ENCODE measurements at regions not wholly inside any gene's neighbourhood (a gene's known extent, or its start where the extent isn't known, plus 50 kb on each side); places are given as distances from the start of the nearest gene placed in this dataset.
"Not testable (repeated sequence)": the region's sequence is repeated elsewhere in the genome, so short reads cannot be mapped to it uniquely, and the experiment has no call there.

DNA sequence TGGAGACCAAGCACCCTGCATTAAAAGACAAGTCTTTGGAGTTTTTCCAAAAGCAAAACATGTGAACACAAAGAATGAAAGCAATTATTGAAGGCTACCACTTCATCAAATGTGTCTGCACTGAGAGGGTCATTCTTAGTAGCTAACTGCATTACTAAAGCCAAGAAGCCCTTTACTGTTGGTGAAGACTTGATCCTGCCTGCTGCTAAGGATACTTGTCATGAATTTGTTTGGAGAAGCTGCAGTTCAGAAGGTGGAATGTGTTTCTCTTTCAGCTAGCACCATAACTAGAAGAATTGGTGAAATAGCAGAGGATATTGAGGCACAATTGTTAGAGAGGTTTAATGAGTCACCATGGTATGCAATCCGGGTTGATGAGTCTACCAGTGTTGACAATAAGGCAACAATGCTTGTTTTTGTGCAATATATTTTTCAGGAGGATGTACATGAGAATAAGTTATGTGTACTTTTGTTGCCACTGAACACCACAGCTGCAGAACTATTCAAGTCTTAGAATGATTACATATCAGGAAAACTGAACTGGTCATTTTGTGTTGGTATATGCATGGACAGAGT lies 457.3 kb upstream of the ISX start:
- no peaks in the 10 kb centered on the region for H3K36me3 ChIP-seq (ENCODE audit: insufficient read depth, low read length)

DNA sequence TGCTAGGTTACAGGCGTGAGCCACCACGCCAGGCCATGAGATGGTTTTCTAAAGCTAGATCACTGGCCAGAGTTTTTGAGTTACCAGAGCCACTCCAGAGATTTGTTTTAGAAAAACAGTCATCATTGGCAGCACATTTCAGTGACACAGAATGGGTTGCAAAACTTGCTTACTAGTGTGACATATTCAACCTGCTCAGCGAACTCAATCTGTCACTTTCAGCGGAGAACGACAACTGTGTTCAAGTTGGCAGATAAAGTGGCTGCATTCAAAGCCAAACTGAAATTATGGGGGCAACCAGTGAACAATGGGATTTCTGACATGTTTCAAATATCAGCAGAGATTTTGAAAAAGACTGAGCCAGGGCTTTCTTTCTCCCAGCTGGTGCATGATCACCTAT lies 456.3 kb upstream of the ISX start:
- H3K4me3 Mint-ChIP-seq, result no peak overlapping the region
- ChIA-PET POLR2A (no interaction called here), CTCF (no interaction called here)
- Histone ChIP-seq H3K27me3 (ENCODE audit: insufficient read depth, low read length, poor library complexity, severe bottlenecking) (no peaks in the 10 kb centered on the region), H3K4me1 (ENCODE audit: insufficient read depth, low read length) (no peaks in the 10 kb centered on the region), H3K27ac (ENCODE audit: low read depth, low read length) (no peak overlapping the region), H3K36me3 (ENCODE audit: insufficient read depth, low read length) (no peaks in the 10 kb centered on the region), H3K4me3 (ENCODE audit: low read length) (no peak overlapping the region), H3K9me3 (ENCODE audit: low read length) (no peaks in the 10 kb centered on the region)
- no peaks in the 10 kb centered on the region for H3K36me3 Mint-ChIP-seq
- DNase-seq, result no peak
- no peaks in the 10 kb centered on the region for H3K4me1 Mint-ChIP-seq
- H3K27ac Mint-ChIP-seq, result no peak overlapping the region
- peaks cover 0 to 4% (median 4%) of the 10 kb centered on the region in 5 donors for H3K9me3 Mint-ChIP-seq
- H3K27me3 Mint-ChIP-seq, result no peaks in the 10 kb centered on the region

More for the DNA sequence above, 457.3 kb upstream of the ISX start:
- Histone ChIP-seq H3K4me3 (ENCODE audit: low read length) (no peak overlapping the region), H3K9me3 (ENCODE audit: low read length) (no peaks in the 10 kb centered on the region), H3K4me1 (ENCODE audit: insufficient read depth, low read length) (no peaks in the 10 kb centered on the region), H3K27me3 (ENCODE audit: insufficient read depth, low read length, poor library complexity, severe bottlenecking) (no peaks in the 10 kb centered on the region), H3K27ac (ENCODE audit: low read depth, low read length) (no peak overlapping the region)
- Mint-ChIP-seq H3K27me3 (no peaks in the 10 kb centered on the region), H3K36me3 (no peaks in the 10 kb centered on the region), H3K4me3 (no peak overlapping the region), H3K27ac (no peak overlapping the region), H3K9me3 (peaks cover 0 to 5% (median 2%) of the 10 kb centered on the region in 5 donors), H3K4me1 (no peaks in the 10 kb centered on the region)
- ChIA-PET CTCF (no interaction called here), POLR2A (no interaction called here)
- no peak for DNase-seq

DNA sequence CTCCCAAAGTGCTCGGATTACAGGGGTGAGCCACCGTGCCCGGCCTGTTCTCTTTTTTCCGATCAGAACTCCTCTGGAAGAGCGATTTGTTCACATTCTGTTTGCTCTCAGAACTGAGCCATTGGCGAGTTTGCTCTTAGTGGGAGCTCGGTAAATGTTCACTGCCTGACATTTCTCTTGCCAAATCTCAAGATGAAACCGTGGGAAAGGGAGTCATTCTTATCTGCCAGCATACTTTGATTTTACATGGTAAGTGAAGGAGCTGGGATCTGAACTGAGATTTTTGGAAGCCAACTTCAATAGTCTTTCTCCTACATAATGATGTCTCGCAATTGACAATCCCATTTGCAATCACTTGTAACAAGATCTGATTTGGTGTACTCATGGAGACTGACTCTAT lies 445.8 kb upstream of the ISX start:
- no peak overlapping the region for H3K27ac Mint-ChIP-seq
- no peak for DNase-seq
- H3K27me3 Mint-ChIP-seq, result no peaks in the 10 kb centered on the region
- ChIA-PET POLR2A (no interaction called here), CTCF (no interaction called here)
- H3K4me3 ChIP-seq (ENCODE audit: low read length), result no peak overlapping the region
- no peak overlapping the region for H3K4me3 Mint-ChIP-seq
- peaks cover 0 to 3% (median 2%) of the 10 kb centered on the region in 5 donors for H3K9me3 Mint-ChIP-seq
- H3K9me3 ChIP-seq (ENCODE audit: low read length), result no peaks in the 10 kb centered on the region
- H3K4me1 ChIP-seq (ENCODE audit: insufficient read depth, low read length), result no peaks in the 10 kb centered on the region
- no peak overlapping the region for H3K27ac ChIP-seq (ENCODE audit: low read depth, low read length)
- no peaks in the 10 kb centered on the region for H3K36me3 Mint-ChIP-seq
- H3K4me1 Mint-ChIP-seq, result no peaks in the 10 kb centered on the region
- H3K27me3 ChIP-seq (ENCODE audit: insufficient read depth, low read length, poor library complexity, severe bottlenecking), result no peaks in the 10 kb centered on the region
- H3K36me3 ChIP-seq (ENCODE audit: insufficient read depth, low read length), result no peaks in the 10 kb centered on the region

DNA sequence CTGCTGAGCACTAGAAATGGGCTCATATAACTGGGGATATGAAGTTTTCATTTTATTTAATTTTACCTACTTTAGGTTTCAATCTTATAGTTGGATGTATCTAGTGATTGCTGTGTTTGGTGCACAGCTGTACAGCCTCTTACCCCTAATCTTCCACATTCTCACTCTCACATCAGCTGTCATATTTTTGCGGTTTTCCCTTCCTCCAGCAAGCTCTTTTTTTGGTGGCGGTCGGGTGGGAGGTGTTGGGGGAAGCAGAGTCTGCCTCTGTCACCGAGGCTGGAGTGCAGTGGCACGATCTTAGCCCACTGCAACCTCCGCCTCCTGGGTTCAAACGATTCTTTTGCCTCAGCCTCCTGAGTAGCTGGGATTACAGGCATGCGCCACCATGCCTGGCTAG lies 445.1 kb upstream of the ISX start:
- Histone ChIP-seq H3K4me3 (ENCODE audit: low read length) (no peak overlapping the region), H3K4me1 (ENCODE audit: insufficient read depth, low read length) (no peaks in the 10 kb centered on the region), H3K27me3 (ENCODE audit: insufficient read depth, low read length, poor library complexity, severe bottlenecking) (no peaks in the 10 kb centered on the region), H3K36me3 (ENCODE audit: insufficient read depth, low read length) (no peaks in the 10 kb centered on the region), H3K27ac (ENCODE audit: low read depth, low read length) (no peak overlapping the region), H3K9me3 (ENCODE audit: low read length) (no peaks in the 10 kb centered on the region)
- Mint-ChIP-seq H3K9me3 (peaks cover 0 to 3% (median 0%) of the 10 kb centered on the region in 5 donors), H3K36me3 (no peaks in the 10 kb centered on the region), H3K27me3 (no peaks in the 10 kb centered on the region), H3K27ac (no peak overlapping the region), H3K4me3 (no peak overlapping the region), H3K4me1 (no peaks in the 10 kb centered on the region)
- ChIA-PET CTCF (no interaction called here), POLR2A (no interaction called here)
- no peak for DNase-seq

DNA sequence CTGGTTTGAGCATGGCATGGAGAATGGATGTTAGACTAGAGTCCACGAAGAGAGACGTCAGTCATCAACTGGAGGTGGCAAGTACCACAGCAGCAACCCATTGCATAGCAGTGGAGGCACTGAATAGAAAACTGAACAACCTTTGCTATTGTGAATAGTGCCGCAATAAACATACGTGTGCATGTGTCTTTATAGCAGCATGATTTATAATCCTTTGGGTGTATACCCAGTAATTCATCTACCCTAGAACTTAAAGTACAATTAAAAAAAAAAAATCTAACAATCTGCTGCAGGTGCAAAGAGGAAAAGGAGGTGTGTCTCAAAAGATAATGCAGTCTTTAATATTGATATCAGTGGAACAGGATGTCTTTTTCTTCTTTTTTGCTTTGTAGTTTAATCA lies 443.4 kb upstream of the ISX start:
- no peak overlapping the region for H3K27ac Mint-ChIP-seq
- ChIA-PET POLR2A (no interaction called here), CTCF (no interaction called here)
- H3K9me3 Mint-ChIP-seq, result peaks cover 0 to 3% (median 2%) of the 10 kb centered on the region in 5 donors
- H3K27me3 Mint-ChIP-seq, result no peaks in the 10 kb centered on the region
- no peaks in the 10 kb centered on the region for H3K4me1 ChIP-seq (ENCODE audit: insufficient read depth, low read length)
- no peak overlapping the region for H3K27ac ChIP-seq (ENCODE audit: low read depth, low read length)
- no peaks in the 10 kb centered on the region for H3K9me3 ChIP-seq (ENCODE audit: low read length)
- no peaks in the 10 kb centered on the region for H3K4me1 Mint-ChIP-seq
- H3K36me3 Mint-ChIP-seq, result no peaks in the 10 kb centered on the region
- H3K4me3 ChIP-seq (ENCODE audit: low read length), result no peak overlapping the region
- H3K4me3 Mint-ChIP-seq, result no peak overlapping the region
- no peaks in the 10 kb centered on the region for H3K27me3 ChIP-seq (ENCODE audit: insufficient read depth, low read length, poor library complexity, severe bottlenecking)
- no peak for DNase-seq
- H3K36me3 ChIP-seq (ENCODE audit: insufficient read depth, low read length), result no peaks in the 10 kb centered on the region

GRCh38 chr22:34623580-34623979 lies 442.4 kb upstream of the ISX start:
- H3K4me1 ChIP-seq (ENCODE audit: insufficient read depth, low read length), result no peaks in the 10 kb centered on the region
- POLR2A ChIA-PET, result no interaction called here
- no peaks in the 10 kb centered on the region for H3K36me3 ChIP-seq (ENCODE audit: insufficient read depth, low read length)
- Mint-ChIP-seq H3K4me3 (no peak overlapping the region), H3K27ac (no peak overlapping the region), H3K27me3 (no peaks in the 10 kb centered on the region), H3K36me3 (no peaks in the 10 kb centered on the region), H3K4me1 (no peaks in the 10 kb centered on the region), H3K9me3 (peaks cover 0 to 5% (median 3%) of the 10 kb centered on the region in 5 donors)
- H3K4me3 ChIP-seq (ENCODE audit: low read length), result no peak overlapping the region
- no peak for DNase-seq
- no peaks in the 10 kb centered on the region for H3K9me3 ChIP-seq (ENCODE audit: low read length)
- CTCF ChIA-PET, result no interaction called here
- no peaks in the 10 kb centered on the region for H3K27me3 ChIP-seq (ENCODE audit: insufficient read depth, low read length, poor library complexity, severe bottlenecking)
- no peak overlapping the region for H3K27ac ChIP-seq (ENCODE audit: low read depth, low read length)

GRCh38 chr22:34625892-34626291 lies 440.1 kb upstream of the ISX start:
- H3K4me3 Mint-ChIP-seq; H3K4me3 ChIP-seq (ENCODE audit: low read length); H3K27ac Mint-ChIP-seq; H3K36me3 Mint-ChIP-seq; H3K4me1 ChIP-seq (ENCODE audit: insufficient read depth, low read length); DNase-seq; POLR2A ChIA-PET; H3K36me3 ChIP-seq (ENCODE audit: insufficient read depth, low read length); H3K9me3 ChIP-seq (ENCODE audit: low read length); H3K27me3 ChIP-seq (ENCODE audit: insufficient read depth, low read length, poor library complexity, severe bottlenecking); CTCF ChIA-PET; H3K27me3 Mint-ChIP-seq; H3K27ac ChIP-seq (ENCODE audit: low read depth, low read length); H3K4me1 Mint-ChIP-seq: not testable (repeated sequence)
- peaks cover 0 to 18% (median 5%) of the 10 kb centered on the region in 5 donors for H3K9me3 Mint-ChIP-seq

DNA sequence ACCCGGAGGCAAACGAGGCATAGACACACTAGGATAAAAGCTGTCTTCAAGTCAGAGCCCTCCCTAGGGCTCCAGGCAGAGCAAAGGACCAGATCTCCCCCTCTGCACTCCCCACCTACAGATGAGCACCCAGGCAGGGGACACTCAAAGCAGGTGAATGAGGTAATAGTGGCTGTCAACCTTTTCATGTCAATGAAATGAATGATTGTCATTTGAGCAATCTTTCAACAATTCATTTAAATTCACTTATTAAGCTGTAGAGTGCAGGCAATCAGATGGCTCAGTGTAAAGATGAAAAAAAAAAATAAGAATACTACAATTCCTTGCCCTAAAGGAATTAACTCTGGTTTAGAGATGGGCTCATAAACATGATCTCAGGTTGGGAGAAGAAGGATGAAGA lies 427.8 kb upstream of the ISX start:
- no peak overlapping the region for H3K4me3 ChIP-seq (ENCODE audit: low read length)
- H3K4me3 Mint-ChIP-seq, result no peak overlapping the region
- no peak overlapping the region for H3K27ac Mint-ChIP-seq
- no peak for DNase-seq
- H3K9me3 ChIP-seq (ENCODE audit: low read length), result no peaks in the 10 kb centered on the region
- H3K4me1 Mint-ChIP-seq, result no peaks in the 10 kb centered on the region
- H3K36me3 ChIP-seq (ENCODE audit: insufficient read depth, low read length), result no peaks in the 10 kb centered on the region
- CTCF ChIA-PET, result no interaction called here
- POLR2A ChIA-PET, result no interaction called here
- no peaks in the 10 kb centered on the region for H3K4me1 ChIP-seq (ENCODE audit: insufficient read depth, low read length)
- H3K27me3 ChIP-seq (ENCODE audit: insufficient read depth, low read length, poor library complexity, severe bottlenecking), result no peaks in the 10 kb centered on the region
- no peaks in the 10 kb centered on the region for H3K27me3 Mint-ChIP-seq
- H3K36me3 Mint-ChIP-seq, result no peaks in the 10 kb centered on the region
- H3K27ac ChIP-seq (ENCODE audit: low read depth, low read length), result no peak overlapping the region
- peaks cover 0 to 2% (median 0%) of the 10 kb centered on the region in 5 donors for H3K9me3 Mint-ChIP-seq

DNA sequence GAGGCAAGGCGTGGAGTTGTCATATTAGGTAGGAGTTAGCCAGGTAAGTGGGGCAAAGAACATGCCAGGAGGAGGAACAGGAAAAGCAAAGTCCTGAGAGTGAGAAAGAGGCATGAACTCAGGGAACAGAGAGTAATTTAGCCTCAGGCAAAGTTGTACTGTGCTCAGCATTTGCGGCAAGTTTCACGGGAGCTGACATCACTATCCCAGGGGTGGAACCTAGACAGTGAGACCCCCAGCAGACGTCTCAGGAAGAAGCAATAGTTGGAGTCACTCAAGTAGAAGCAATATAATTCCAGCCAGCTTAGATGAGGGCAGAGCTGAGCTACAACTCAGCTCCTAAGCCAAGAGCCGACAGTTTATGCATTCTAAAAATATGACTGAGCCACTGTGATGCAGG lies 426.0 kb upstream of the ISX start:
- Histone ChIP-seq H3K4me1 (ENCODE audit: insufficient read depth, low read length) (no peaks in the 10 kb centered on the region), H3K9me3 (ENCODE audit: low read length) (no peaks in the 10 kb centered on the region), H3K27ac (ENCODE audit: low read depth, low read length) (no peak overlapping the region), H3K4me3 (ENCODE audit: low read length) (no peak overlapping the region), H3K36me3 (ENCODE audit: insufficient read depth, low read length) (no peaks in the 10 kb centered on the region), H3K27me3 (ENCODE audit: insufficient read depth, low read length, poor library complexity, severe bottlenecking) (no peaks in the 10 kb centered on the region)
- no peak for DNase-seq
- CTCF ChIA-PET, result no interaction called here
- H3K27me3 Mint-ChIP-seq, result no peaks in the 10 kb centered on the region
- H3K4me1 Mint-ChIP-seq, result no peaks in the 10 kb centered on the region
- H3K36me3 Mint-ChIP-seq, result no peaks in the 10 kb centered on the region
- H3K27ac Mint-ChIP-seq, result no peak overlapping the region
- POLR2A ChIA-PET, result no interaction called here
- peaks cover 0 to 4% (median 0%) of the 10 kb centered on the region in 5 donors for H3K9me3 Mint-ChIP-seq
- H3K4me3 Mint-ChIP-seq, result no peak overlapping the region
